Stimulated activated CD8-positive, alpha-beta memory T cell treated with anti-CD3 and anti-CD28 coated beads, Interleukin-15, amount 100 ng/mL, for 48 hours (primary cell): ENCODE measurements at regions not wholly inside any gene's neighbourhood (a gene's known extent, or its start where the extent isn't known, plus 50 kb on each side); places are given as distances from the start of the nearest gene placed in this dataset.
"Not testable (repeated sequence)": the region's sequence is repeated elsewhere in the genome, so short reads cannot be mapped to it uniquely, and the experiment has no call there.

Source experiments
- DNase-seq, 2 donors: peaks; one replicate each; pipeline ENCODE4 v3.0.0-alpha.2; 2020; ENCODE audit warnings: low read depth in 2 of 2

DNA sequence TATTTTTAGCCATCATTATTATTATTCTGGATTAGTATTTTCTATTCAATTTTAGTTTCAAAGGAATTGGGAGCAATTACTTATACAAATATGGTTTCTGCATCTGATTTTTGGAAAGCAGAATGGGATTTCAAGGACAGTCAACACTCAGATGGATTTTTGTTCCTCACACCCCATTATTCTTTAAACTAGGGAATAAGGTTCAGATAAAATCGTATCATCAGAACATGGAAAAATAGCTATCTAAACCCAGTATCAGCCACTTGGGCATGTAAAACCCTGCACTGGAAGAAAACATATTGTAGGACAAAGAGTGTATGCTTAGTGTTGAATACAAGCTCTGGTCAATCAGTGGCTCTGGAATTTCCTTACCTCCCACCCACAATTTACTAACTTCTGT lies 452.5 kb downstream of the ZNF516 start:
- no peak for DNase-seq

DNA sequence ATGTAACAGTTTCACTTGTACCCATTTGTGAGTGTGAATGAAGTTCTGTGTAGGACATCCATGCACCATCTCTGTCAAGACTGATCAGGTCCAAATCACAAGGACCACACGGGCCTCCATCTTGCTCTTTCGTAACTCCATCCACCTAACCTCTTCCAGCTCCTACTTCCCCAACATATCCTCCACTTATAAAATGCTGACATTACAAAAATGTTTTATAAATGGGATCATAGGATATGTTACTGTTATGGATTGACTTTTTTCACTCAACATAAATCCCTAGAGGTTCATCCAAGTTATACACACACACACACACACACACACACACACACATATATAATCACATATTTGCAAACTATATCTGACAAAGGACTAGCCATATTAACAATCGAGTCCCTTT lies 476.8 kb downstream of the ZNF516 start:
- DNase-seq = no peak

DNA sequence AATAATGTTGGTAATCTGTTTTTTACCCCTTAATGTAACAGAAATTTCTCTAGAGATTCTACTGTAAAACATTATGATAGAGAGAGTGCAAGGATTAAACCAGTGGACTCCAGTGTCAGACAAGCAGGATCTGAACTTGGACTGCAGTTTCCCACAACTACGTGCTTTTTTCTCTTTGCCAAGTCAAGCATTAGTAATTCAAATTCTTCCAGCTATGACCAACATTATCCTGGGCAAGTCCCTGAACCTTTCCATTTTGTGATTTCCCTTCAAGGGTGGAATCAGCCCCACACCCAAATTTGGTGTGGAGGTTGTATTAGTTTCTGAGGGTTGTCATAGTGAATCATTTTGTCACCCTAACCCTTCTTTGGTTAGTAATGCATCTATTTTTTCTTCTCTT lies 482.0 kb downstream of the ZNF516 start:
- no peak for DNase-seq

DNA sequence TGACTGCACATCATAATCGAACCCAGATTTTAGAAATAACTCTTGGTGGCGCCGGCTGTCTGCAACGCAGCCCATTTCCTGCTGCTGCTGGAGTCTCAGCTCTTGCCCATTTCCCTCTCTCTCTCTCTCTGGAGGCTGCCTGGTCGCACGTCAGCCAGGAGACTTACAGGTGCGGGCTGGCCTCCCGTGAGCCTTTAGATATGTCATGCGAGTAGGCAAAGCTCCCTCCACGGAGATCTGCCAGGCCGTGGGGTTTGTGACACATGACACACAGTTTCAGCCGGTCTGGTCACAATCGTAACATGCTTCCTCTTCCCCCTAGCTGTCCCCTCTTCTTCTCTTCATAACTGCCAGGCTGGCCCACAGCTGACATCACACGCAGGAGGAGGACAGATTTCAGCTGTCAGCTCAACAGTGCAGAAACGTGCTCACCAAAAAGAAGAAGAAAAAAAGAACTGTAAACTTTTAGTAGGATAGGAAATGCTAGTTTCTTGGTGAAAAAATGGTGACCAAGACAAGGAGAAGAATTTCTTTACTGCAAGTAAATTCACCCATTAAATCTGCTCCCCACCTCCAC lies 489.3 kb downstream of the ZNF516 start:
- no peak for DNase-seq

DNA sequence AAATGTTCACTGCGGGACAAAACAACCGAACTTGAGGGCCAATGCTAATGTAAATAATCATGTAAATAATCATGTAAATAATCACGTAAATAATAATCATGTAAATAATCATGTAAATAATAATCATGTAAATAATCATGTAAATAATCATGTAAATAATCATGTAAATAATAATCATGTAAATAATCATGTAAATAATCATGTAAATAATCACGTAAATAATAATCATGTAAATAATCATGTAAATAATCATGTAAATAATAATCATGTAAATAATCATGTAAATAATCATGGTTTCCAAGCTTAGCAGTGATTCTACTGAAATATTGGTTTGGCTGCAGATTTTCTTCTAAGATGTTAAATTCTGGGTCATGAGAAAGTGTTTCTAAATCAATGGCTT lies 507.1 kb downstream of the ZNF516 start:
- not testable (repeated sequence) for DNase-seq

DNA sequence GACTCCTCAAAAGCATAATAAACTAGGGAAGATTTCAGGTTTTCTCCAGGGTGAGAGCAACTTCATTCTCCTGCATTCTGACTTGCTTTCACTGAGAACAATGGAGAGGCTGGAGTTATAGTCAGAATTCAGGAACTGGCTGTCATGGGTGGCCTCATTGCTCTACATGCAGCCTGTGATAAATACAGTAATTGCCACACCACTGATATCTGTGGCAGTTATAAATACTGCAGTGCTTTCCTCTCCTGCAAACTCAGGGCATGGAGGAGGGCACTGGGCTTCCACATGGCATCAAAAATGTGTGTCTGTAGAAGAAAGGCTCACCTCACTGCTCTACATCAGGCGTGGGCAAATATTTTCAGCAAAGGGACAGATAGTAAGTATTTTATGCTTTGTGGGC lies 510.2 kb downstream of the ZNF516 start:
- DNase-seq = no peak

DNA sequence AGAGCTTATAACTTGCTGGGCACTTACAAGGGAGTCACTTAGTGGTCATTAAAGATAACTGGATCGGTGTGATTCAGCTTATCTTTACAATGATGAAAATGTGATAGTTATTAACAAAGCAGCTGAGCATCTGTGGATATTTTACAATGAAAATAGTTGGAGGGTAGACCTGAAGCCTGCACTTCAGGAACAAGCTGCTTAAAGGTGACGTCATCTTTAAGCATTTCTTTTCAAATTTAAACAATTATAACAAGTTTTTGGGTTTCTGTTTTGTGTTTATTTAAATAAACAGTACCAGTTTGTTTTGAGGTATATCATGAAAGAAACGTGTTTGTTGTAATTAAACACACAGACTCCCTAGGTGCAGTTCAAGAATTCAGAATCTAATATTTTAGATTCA lies 513.9 kb downstream of the ZNF516 start:
- no peak for DNase-seq

DNA sequence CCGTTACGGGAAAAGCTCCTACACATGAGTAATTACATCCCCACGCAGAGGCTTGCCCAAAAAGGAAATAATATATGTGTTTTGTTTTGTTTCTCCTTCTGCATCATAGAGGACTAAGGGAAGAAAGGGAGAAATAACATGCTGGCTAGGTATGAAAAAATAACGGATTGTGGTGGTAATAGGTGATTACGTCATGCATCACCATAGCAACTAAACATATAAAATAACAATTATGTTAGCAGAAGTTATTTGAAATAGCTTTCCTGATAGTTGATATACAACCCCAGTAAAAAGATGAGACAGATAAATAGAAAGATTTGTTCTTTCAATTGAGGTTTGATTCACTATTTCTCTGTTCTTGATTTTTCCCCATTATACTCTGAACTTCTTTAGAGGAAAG lies 518.0 kb downstream of the ZNF516 start:
- DNase-seq = no peak

DNA sequence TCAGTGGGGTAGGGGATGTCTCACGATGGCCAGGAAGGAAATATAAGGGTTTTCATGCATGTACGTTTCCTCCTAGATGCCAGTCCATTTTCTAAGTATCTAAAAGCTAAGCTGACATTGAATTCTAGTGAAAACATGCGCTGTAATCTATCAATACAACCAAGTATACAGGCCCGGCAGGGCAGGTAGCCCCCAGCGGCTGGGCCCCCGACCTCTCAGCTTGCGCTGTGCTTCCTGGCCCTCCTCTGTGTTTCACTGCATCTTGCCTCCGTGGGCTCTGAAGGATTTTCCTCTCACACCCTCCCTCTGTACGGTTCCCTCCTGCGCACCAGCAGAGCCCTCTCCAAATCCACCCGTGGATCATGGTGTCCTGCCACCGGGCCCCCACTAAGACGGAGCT lies 524.8 kb downstream of the ZNF516 start:
- no peak for DNase-seq

DNA sequence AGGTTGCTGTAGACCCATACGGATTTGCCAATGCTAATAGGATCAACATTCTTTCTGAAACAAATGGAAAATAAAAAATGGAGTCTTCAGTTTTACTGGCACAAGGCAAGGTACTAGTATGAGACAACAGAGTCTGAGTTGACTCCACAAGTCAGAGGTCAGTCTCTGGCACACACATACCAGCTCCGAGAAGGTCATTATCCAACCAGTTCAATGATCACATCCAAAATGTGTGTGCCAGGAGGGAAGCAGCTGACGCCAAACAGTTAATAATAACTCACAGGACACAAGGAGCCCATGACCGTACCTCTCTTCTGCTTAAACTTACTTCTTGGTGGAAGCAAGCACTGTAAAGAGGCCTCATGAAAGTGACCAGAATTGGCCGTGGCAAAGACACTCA lies 528.6 kb downstream of the ZNF516 start:
- DNase-seq = no peak

DNA sequence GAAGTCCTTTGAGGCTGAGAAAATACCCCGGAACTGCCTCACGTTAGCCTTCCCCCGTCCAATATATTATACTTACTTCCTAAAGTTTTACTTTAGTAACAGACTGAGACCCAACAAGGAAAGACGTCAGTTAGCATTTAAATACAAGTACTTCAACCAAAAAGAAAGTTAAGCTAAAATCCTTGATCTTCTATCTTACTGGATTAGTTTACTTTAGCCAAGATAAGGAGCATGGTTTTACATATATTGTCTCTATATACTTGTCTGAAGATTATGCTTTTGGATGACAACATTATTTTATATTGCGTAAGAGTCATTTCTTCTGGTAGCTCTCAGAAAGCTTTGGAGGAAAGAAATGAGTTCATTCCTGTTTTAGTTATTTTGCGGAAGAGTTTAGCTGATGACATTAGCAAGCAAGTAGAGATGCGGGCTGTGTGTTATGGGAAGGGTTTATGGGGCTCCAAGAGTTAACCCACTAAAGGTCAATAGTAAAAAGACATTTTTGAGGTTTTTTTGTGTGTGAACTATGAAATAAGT lies 532.9 kb downstream of the ZNF516 start:
- no peak for DNase-seq

DNA sequence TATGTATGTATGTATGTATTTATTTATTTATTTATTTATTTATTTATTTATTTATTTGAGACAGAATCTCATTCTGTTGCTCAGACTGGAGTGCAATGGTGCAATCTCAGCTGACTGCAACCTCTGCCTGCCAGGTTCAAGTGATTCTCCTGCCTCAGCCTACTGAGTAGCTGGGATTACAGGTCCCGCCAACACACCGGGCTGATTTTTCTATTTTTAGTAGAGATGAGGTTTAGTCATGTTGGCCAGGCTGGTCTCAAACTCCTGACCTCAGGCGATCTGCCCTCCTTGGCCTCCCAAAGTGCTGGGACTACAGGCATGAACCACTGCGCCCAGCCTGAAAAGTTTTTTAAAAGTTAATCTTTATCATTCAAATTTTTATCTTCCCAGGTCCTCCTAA lies 532.9 kb upstream of the SMIM21 start:
- not testable (repeated sequence) for DNase-seq

DNA sequence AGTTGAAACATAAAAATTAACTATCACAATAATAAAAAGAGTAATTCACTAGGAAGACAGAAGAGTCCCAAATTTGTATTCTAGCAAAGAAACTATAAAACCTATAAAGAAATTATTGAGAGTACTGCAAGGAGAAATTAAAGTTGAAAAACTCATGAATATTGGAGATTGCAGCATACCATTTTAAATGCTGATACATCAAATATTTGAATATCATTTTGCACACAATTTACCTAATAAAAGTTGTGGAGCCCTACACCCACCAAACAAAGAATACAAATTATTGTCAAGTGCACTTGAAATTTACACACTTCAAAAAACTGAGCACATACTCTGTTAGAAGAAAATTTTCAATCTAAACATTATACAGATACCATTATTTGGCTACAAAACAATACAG lies 531.6 kb upstream of the SMIM21 start:
- DNase-seq = no peak

DNA sequence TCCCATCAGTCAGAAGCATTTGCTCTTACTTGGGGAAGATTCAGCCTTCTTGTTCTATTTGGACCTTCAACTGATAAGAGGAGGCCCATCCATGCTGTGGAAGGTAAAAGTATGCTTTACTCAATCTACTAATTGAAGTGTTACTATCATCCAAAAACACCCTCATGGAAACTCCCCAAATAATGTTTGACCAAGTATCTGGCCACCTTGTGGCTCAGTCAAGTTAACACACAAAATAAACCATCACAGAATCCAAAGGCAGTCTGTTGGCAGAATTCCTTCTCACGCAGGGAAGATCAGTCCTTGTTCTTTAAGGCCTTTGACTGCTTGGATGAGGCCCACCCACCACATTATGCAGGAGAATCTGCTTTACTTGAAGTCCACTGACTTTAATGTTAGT lies 531.2 kb upstream of the SMIM21 start:
- no peak for DNase-seq

DNA sequence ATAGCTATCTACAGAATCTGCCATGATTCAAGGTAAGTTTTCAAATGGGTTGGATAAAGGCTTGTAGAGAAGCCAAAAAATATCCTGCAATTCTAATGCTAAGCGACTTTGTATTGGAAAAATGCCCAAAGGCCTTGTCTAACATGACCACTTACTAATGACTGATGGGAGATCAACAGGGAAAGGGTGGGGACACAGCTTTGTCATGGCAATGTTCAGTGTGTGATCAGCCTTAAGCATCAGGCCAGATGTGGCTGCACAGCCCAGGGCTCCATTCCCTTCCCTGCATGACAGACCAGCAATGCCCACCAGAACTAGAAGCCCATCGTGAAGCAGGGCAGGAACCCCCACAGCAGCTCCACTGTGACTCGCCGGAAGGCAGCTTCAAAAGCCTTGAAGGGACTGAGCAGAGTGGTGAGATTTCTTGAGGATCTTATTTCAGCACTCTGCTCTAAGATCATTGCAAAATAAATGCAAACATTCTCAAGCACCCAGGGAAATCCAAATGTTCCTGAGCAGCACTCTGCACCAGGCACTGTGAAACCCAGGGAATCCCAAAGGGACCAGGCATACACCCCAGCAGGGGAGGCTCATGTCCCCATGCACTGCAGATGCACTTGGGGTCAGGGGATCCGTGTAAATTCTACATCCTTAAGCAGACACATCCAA lies 517.9 kb upstream of the SMIM21 start:
- no peak for DNase-seq

DNA sequence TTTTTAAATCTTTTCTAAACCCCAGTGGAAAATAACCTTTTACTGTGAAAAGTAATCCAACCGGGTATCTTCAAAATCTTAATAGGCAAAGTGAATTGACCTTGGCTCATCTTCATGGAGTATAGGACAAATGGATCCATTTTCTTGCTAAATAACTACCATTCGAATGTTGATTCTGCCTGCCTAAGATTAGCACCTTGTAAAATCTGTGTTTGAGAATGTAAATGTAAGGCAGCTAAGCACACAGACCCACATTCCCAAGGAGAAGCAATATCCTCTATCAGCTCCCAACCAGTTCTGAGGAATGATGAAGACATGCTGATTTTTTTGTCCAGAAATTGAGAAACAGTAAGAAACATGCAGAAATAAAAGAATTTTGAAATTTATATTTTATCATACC lies 509.8 kb upstream of the SMIM21 start:
- DNase-seq = no peak

DNA sequence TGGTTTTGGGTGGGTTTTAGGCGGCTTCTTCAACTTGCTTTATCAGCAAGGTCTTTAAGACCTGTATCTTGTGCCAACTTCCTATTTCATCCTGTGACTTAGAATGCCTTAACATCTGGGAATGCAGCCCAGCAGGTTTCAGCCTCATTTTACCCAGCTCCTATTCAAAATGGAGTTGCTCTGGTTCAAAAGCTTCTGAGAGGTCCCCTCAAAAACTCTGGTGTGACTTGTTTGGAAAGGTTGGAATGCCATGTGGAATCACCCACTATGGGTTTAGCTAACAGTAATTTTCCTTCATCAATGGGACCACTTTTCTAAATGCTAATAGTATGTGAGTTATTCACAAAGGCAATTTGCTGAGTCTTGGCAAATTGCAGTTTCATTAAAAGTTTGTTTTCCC lies 509.4 kb upstream of the SMIM21 start:
- no peak for DNase-seq

DNA sequence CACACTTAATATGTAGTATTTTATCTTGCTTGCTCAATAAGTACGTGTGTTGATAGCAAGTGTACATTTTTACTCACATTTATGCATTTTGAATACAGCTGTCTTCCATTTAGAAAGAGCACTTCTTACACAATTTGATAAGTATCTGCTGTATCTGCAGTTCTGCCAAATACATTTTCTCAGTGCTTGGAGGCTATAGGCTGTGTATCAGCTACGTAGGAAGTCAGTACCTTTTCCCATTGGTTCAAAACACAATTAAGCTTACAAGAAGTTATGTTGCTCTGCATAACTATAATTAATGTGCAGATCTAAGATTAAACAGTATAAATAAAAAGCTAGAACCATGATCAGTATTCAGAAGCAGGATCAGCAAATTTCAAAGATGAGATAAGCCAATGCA lies 503.6 kb upstream of the SMIM21 start:
- DNase-seq = no peak

DNA sequence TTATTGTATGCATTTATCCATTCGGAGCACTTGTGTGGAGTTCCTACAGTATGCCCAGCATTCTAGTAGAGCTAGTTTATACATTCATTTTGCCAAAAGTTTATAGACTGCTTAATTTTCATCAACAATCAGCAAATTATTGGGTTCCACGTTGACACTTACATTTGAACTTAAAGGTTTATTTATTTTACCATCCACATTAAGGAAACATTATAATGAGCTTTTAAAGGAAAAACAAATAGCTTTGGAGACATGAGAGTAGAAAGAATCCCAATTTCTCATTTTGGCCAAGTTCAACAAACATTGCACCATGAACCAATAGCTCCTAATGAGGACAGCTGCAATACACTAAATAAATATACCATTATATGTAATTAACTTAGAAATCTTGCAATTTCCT lies 501.2 kb upstream of the SMIM21 start:
- DNase-seq = no peak

DNA sequence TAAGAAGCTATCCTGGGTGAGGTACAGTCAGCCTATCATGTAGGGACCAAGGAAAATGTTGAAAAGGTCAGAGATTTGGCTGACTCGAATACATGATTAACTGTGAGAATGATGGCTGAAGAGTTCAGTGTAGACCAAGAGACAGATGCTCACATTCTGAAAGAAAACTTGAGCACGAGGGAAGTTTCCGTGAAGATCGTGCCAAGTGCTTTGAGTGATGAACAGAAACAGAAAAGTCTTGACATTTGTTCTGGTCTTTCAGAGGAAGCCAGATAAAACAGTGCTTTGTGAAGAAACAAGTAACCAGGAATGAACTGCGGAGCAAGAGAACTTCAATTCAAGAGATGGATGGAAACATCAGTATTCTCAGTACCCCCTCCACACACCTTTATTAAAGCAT lies 500.3 kb upstream of the SMIM21 start:
- DNase-seq = no peak

DNA sequence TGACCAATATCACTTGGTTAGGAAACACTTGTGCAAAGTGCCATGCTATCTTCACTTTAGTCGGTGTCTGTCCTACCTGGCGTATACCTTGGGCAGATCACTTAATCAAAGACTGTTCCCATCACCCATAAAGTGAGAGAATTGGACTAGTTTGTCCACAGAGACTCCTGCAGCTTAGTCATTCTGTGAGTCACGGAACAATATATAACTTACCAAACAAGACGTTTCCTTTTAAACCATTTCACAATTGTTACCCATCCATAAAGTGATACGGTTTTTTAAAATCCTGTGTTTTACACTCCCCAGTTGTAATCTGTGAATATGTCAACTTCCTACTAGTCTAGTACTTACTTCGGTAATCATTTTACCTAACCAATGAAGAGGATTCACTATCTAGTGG lies 499.3 kb upstream of the SMIM21 start:
- no peak for DNase-seq

DNA sequence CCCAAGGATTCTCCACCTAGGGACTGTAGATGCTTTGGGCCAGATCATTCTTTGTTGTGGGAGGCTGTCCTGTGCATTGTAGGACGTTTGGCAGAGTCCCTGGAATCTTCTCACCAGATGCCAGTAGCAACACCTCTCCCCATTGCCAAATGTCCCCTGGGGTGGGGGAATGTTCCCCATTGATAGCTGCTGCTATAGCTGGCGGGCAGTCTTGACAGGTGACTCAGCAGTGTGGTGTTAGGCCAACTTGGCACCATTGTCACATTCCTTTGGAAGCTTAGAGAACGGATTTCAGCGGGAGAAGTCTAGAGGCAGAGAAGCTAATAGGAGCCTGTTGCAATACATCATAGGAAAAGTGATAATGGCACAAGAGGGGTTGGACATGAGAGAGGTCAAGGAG lies 495.7 kb upstream of the SMIM21 start:
- DNase-seq = no peak

DNA sequence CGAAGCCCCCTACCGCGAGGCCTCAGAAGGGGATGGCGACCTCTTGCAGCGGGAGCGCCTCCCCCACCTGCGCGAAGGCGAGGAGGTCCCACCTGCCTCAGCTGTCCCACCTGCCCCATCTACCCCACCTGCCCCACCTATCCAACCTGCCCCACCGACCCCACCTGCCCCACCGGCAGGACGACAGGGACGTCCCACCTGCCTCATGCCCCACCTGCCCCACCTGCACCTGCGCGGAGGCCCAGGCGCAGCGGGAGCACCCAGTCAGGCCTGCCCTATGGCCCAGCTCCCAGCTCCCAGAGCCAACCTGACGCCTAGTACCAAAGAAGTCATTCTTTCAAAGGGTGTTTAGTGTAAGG lies 489.1 kb upstream of the SMIM21 start:
- DNase-seq = no peak
